Kidney epithelial cell (primary cell): ENCODE measurements at regions not wholly inside any gene's neighbourhood (a gene's known extent, or its start where the extent isn't known, plus 50 kb on each side); places are given as distances from the start of the nearest gene placed in this dataset.

ENCODE experiments used
- DNase-seq: peaks from one replicate; pipeline ENCODE4 v3.0.0-alpha.2; 2010; ENCODE audit warnings: low read depth
- H3K27me3 ChIP-seq: 2 replicates; pipeline ENCODE4 v1.6.0; 2011; ENCODE audit warnings: low read length; ENCODE audit not compliant: control insufficient read depth, insufficient read depth
- H3K36me3 ChIP-seq: 2 replicates; pipeline ENCODE4 v1.5.1; 2011; ENCODE audit warnings: low read length; ENCODE audit not compliant: control insufficient read depth, insufficient read depth
- H3K4me3 ChIP-seq: 2 replicates; pipeline ENCODE4 v1.5.1; 2011; ENCODE audit warnings: low read depth, mild to moderate bottlenecking, control low read depth, low read length
- CTCF ChIP-seq: IDR thresholded peaks from 2 replicates; pipeline ENCODE4 v1.5.1; 2011; ENCODE audit warnings: mild to moderate bottlenecking, moderate library complexity, low read length, control low read depth, inconsistent platforms; ENCODE audit not compliant: insufficient read depth, poor library complexity, severe bottlenecking

- no peak overlapping the region for H3K4me3 ChIP-seq
- no peaks in the 10 kb centered on the region for H3K36me3 ChIP-seq
- TF ChIP-seq CTCF = no peak
- H3K27me3 ChIP-seq = no peaks in the 10 kb centered on the region
- DNase-seq = no peak
Observed at GRCh38 chr16:80024443-80024842, 423.9 kb upstream of the MAF start.

GRCh38 chr16:80023865-80024264 lies 423.3 kb upstream of the MAF start:
- Histone ChIP-seq H3K36me3 (no peaks in the 10 kb centered on the region), H3K27me3 (no peaks in the 10 kb centered on the region), H3K4me3 (no peak overlapping the region)
- no peak for DNase-seq
- TF ChIP-seq CTCF = no peak

- Histone ChIP-seq H3K27me3 (no peaks in the 10 kb centered on the region), H3K36me3 (no peaks in the 10 kb centered on the region), H3K4me3 (no peak overlapping the region)
- DNase-seq = no peak
- TF ChIP-seq CTCF = no peak
Observed at GRCh38 chr16:80019395-80019794, 418.9 kb upstream of the MAF start.

- Histone ChIP-seq H3K36me3 (no peaks in the 10 kb centered on the region), H3K4me3 (no peak overlapping the region), H3K27me3 (no peaks in the 10 kb centered on the region)
- no peak for TF ChIP-seq CTCF
- no peak for DNase-seq
Observed at GRCh38 chr16:80018466-80018865, 417.9 kb upstream of the MAF start.

- Histone ChIP-seq H3K27me3 (no peaks in the 10 kb centered on the region), H3K4me3 (no peak overlapping the region), H3K36me3 (no peaks in the 10 kb centered on the region)
- TF ChIP-seq CTCF = no peak
- DNase-seq = no peak
Observed at GRCh38 chr16:80016731-80017326, 416.3 kb upstream of the MAF start.

- Histone ChIP-seq H3K27me3 (no peaks in the 10 kb centered on the region), H3K36me3 (no peaks in the 10 kb centered on the region), H3K4me3 (no peak overlapping the region)
- no peak for DNase-seq
- TF ChIP-seq CTCF = no peak
Observed at GRCh38 chr16:80015566-80015965, 415.0 kb upstream of the MAF start.
